A549 (cell line): ENCODE measurements at regions not wholly inside any gene's neighbourhood (a gene's known extent, or its start where the extent isn't known, plus 50 kb on each side); places are given as distances from the start of the nearest gene placed in this dataset.
"Not testable (repeated sequence)": the region's sequence is repeated elsewhere in the genome, so short reads cannot be mapped to it uniquely, and the experiment has no call there.

ENCODE experiments used
- ATAC-seq, 2 experiments: fragments of 200-7000 bp in 1 of 2; fragments of >200 bp in 1 of 2; cut with Nextera tagmentation in 1 of 2; cut with Tn5 transposase in 1 of 2; 3 replicates each; pipeline versions ENCODE4 v1.8.0 to v1.9.1; 2018 to 2020; ENCODE audit warnings: mild to moderate bottlenecking in 1 of 2, moderate library complexity in 1 of 2
- CTCF ChIA-PET: fragments of 300-600 bp; sonication (Branson Sonifier 250); formaldehyde crosslinking; extraction: SDS; loops from one replicate; lab custom pipeline; 2021; ENCODE audit warnings: antibody characterized with exemption, inconsistent platforms; lab: Yijun Ruan, JAX
- POLR2A ChIA-PET: fragments of 350-600 bp; formaldehyde crosslinking; extraction: SDS; loops from one replicate; lab custom pipeline; 2021; ENCODE audit warnings: antibody characterized with exemption, inconsistent platforms; lab: Yijun Ruan, JAX
- DNase-seq, 2 experiments: peaks; one replicate each; pipeline versions ENCODE4 v3.0.0 to v3.0.0-alpha.2; 2011 to 2016; ENCODE audit warnings: low read depth in 1 of 2, low spot score in 1 of 2
- FAIRE-seq: peaks from 2 replicates; lab custom pipeline; 2011; peaks lifted over from hg19 to GRCh38; lab: Jason Lieb, UNC
- H3K27ac ChIP-seq, 2 experiments: fragments of >200 bp; sonication (Bioruptor Twin); formaldehyde crosslinking; 3 replicates each; pipeline ENCODE4 v1.5.1; 2016 to 2017
- H3K4me1 ChIP-seq: fragments of >200 bp; sonication (Bioruptor Twin); formaldehyde crosslinking; 3 replicates; pipeline ENCODE4 v1.6.1; 2016
- H3K4me2 ChIP-seq: fragments of >200 bp; sonication (Bioruptor Twin); formaldehyde crosslinking; 3 replicates; pipeline ENCODE4 v1.6.1; 2016
- H3K4me3 ChIP-seq: fragments of >200 bp; sonication (Bioruptor Twin); formaldehyde crosslinking; 3 replicates; pipeline ENCODE4 v1.5.1; 2016
- H3K9me3 ChIP-seq: fragments of >200 bp; sonication (Bioruptor Twin); formaldehyde crosslinking; 3 replicates; pipeline ENCODE4 v1.6.1; 2016
- BHLHE40 ChIP-seq: IDR thresholded peaks from 2 replicates; pipeline ENCODE4 v1.6.1; 2012; ENCODE audit warnings: low read depth, low read length, inconsistent platforms
- CBX2 ChIP-seq: fragments of 200-600 bp; sonication (generic); IDR thresholded peaks from 2 replicates; pipeline ENCODE4 v1.6.1; 2016; ENCODE audit warnings: low read depth, mild to moderate bottlenecking, borderline replicate concordance
- CHD2 ChIP-seq: fragments of 150-350 bp; IDR thresholded peaks from 2 replicates; pipeline ENCODE4 v1.6.1; 2014; ENCODE audit warnings: low read length; ENCODE audit not compliant: partially characterized antibody
- CHD4 ChIP-seq: fragments of 200-600 bp; sonication (generic); IDR thresholded peaks from 2 replicates; pipeline ENCODE4 v1.6.1; 2016; ENCODE audit warnings: antibody characterized with exemption, mild to moderate bottlenecking, borderline replicate concordance
- EHF ChIP-seq: fragments of 250-450 bp; sonication (Bioruptor Pico); IDR thresholded peaks from 2 replicates; pipeline ENCODE4 v1.5.0; 2020; ENCODE audit warnings: mild to moderate bottlenecking
- ELK1 ChIP-seq: fragments of 150-350 bp; IDR thresholded peaks from 2 replicates; pipeline ENCODE4 v1.6.1; 2014; ENCODE audit warnings: low read depth, mild to moderate bottlenecking, low read length
- ESRRA ChIP-seq: fragments of 150-350 bp; IDR thresholded peaks from 2 replicates; pipeline ENCODE4 v1.6.1; 2014; ENCODE audit warnings: mild to moderate bottlenecking, low read length, borderline replicate concordance
- FOSB ChIP-seq: fragments of 250-450 bp; sonication (Bioruptor Pico); IDR thresholded peaks from 2 replicates; pipeline ENCODE4 v1.5.0; 2020; ENCODE audit warnings: mild to moderate bottlenecking, moderate library complexity
- FOSL2 ChIP-seq, 2 experiments: fragments of 450-650 bp in 1 of 2; fragments of >200 bp in 1 of 2; sonication (Bioruptor Twin) in 1 of 2; formaldehyde crosslinking; IDR thresholded peaks; 2 replicates each; pipeline versions ENCODE4 v1.5.0 to v1.6.1; 2016 to 2020; ENCODE audit warnings: mild to moderate bottlenecking in 1 of 2, moderate library complexity in 1 of 2
- FOXS1 ChIP-seq: fragments of 250-450 bp; sonication (Bioruptor Pico); IDR thresholded peaks from 2 replicates; pipeline ENCODE4 v1.5.0; 2020; ENCODE audit warnings: mild to moderate bottlenecking, moderate library complexity
- HDAC2 ChIP-seq: fragments of 200-600 bp; sonication (generic); IDR thresholded peaks from 2 replicates; pipeline ENCODE4 v1.6.1; 2016
- HEYL ChIP-seq: fragments of 250-450 bp; sonication (Bioruptor Pico); IDR thresholded peaks from 2 replicates; pipeline ENCODE4 v1.8.0; 2021; ENCODE audit warnings: mild to moderate bottlenecking, moderate library complexity
- HOXB13 ChIP-seq: fragments of 250-450 bp; sonication (Bioruptor Pico); IDR thresholded peaks from 2 replicates; pipeline ENCODE4 v1.5.0; 2020; ENCODE audit warnings: low read depth, mild to moderate bottlenecking, moderate library complexity
- HOXB5 ChIP-seq: fragments of 250-450 bp; sonication (Bioruptor Pico); IDR thresholded peaks from 2 replicates; pipeline ENCODE4 v1.5.0; 2020; ENCODE audit warnings: mild to moderate bottlenecking, moderate library complexity
- JUN ChIP-seq, 2 experiments: fragments of >200 bp; sonication (Bioruptor Twin); formaldehyde crosslinking; IDR thresholded peaks; 2 replicates in 1 of 2; 3 replicates in 1 of 2; pipeline ENCODE4 v1.6.1; 2016 to 2017
- KDM1A ChIP-seq: fragments of 200-600 bp; sonication (generic); IDR thresholded peaks from 2 replicates; pipeline ENCODE4 v1.6.1; 2016; ENCODE audit warnings: low read depth, mild to moderate bottlenecking
- NFE2L2 ChIP-seq: fragments of 150-350 bp; conservative IDR thresholded peaks from 2 replicates; pipeline ENCODE4 v1.6.1; 2014; ENCODE audit warnings: low read length
- NPAS2 ChIP-seq: fragments of 250-450 bp; sonication (Bioruptor Pico); IDR thresholded peaks from 2 replicates; pipeline ENCODE4 v1.8.0; 2022; ENCODE audit warnings: mild to moderate bottlenecking, moderate library complexity, borderline replicate concordance
- POLR2A ChIP-seq: IDR thresholded peaks from 2 replicates; pipeline ENCODE4 v1.6.1; 2012; ENCODE audit warnings: mild to moderate bottlenecking, low read length
- RCOR1 ChIP-seq: fragments of 150-350 bp; IDR thresholded peaks from 2 replicates; pipeline ENCODE4 v1.6.1; 2014; ENCODE audit warnings: antibody characterized with exemption, low read length, low read depth
- RNF2 ChIP-seq: fragments of 200-600 bp; sonication (generic); IDR thresholded peaks from 2 replicates; pipeline ENCODE4 v1.6.1; 2016; ENCODE audit warnings: low read depth, mild to moderate bottlenecking, antibody characterized with exemption, moderate library complexity, borderline replicate concordance
- SMC3 ChIP-seq: fragments of >200 bp; sonication (Bioruptor Twin); formaldehyde crosslinking; IDR thresholded peaks from 3 replicates; pipeline ENCODE4 v1.6.1; 2018; ENCODE audit warnings: inconsistent platforms
- TFCP2L1 ChIP-seq: fragments of 250-450 bp; sonication (Bioruptor Pico); IDR thresholded peaks from 2 replicates; pipeline ENCODE4 v1.5.0; 2021; ENCODE audit warnings: mild to moderate bottlenecking
- USF2 ChIP-seq: fragments of 450-650 bp; IDR thresholded peaks from 2 replicates; pipeline ENCODE4 v1.6.1; 2014; ENCODE audit warnings: antibody characterized with exemption
- WGBS: methylation state at CpG from one replicate; pipeline ENCODE4 v1.1.6; 2017; ENCODE audit errors: missing lambda C conversion rate; 5-methylcytosine and 5-hydroxymethylcytosine counted together
- TF ChIP-seq, protein P1 (sequence below): IDR thresholded peaks from 2 replicates; pipeline ENCODE4 v1.6.1; 2012; ENCODE audit warnings: low read depth, borderline replicate concordance
- TF ChIP-seq, protein P2 (sequence below): fragments of >200 bp; sonication (Bioruptor Twin); formaldehyde crosslinking; IDR thresholded peaks from 2 replicates; pipeline ENCODE4 v1.6.1; 2016

- ChIA-PET CTCF (no interaction called here), POLR2A (no interaction called here)
- no peak for ATAC-seq
- DNase-seq = no peak
- 39% methylated on average over 2 of the region's 2 CpGs for WGBS
- no peak overlapping the region for H3K4me2 ChIP-seq
- H3K27ac ChIP-seq = no peak overlapping the region
- TF ChIP-seq CBX2 (no peak), RNF2 (no peak), BHLHE40 (no peak), POLR2A (no peak), FOXS1 (CRISPR knock-in tag) (no peak), HOXB13 (CRISPR knock-in tag) (no peak), NFE2L2 (no peak), FOSL2 (IDR thresholded peaks at IDR 0.05) (no peak), FOSL2 (CRISPR knock-in tag; IDR thresholded peaks at IDR 0.05) (no peak), CHD2 (no peak)
- TF ChIP-seq, protein P1, sequence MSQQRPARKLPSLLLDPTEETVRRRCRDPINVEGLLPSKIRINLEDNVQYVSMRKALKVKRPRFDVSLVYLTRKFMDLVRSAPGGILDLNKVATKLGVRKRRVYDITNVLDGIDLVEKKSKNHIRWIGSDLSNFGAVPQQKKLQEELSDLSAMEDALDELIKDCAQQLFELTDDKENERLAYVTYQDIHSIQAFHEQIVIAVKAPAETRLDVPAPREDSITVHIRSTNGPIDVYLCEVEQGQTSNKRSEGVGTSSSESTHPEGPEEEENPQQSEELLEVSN = no peak
- H3K9me3 ChIP-seq = no peaks in the 10 kb centered on the region
- no peak for FAIRE-seq
- no peak overlapping the region for H3K4me3 ChIP-seq
- no peaks in the 10 kb centered on the region for H3K4me1 ChIP-seq
These were observed 94.8 kb downstream of the ETS2 start for GRCh38 chr21:38900499-38900898.

DNA sequence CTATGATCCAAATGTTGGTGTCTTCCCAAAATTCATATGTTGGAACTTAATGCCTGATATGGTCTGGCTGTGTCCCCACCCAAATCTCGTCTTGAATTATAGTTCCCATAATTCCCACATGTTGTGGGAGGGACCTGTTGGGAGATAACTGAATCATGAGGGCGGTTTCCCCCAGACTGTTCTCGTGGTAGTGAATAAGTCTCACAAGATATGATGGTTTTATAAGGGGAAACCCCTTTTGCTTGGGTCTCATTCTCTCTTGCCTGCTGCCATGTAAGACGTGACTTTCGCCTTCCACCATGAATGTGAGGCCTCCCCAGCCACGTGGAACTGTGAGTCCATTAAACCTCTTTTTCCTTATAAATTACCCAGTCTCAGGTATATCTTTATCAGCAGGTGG lies 94.3 kb downstream of the ETS2 start:
- CTCF ChIA-PET, DNase-seq, ATAC-seq, POLR2A ChIA-PET, H3K27ac ChIP-seq, H3K4me2 ChIP-seq, H3K4me3 ChIP-seq, H3K4me1 ChIP-seq, FAIRE-seq, H3K9me3 ChIP-seq: not testable (repeated sequence)
- 63% methylated on average over 6 of the region's 6 CpGs for WGBS

DNA sequence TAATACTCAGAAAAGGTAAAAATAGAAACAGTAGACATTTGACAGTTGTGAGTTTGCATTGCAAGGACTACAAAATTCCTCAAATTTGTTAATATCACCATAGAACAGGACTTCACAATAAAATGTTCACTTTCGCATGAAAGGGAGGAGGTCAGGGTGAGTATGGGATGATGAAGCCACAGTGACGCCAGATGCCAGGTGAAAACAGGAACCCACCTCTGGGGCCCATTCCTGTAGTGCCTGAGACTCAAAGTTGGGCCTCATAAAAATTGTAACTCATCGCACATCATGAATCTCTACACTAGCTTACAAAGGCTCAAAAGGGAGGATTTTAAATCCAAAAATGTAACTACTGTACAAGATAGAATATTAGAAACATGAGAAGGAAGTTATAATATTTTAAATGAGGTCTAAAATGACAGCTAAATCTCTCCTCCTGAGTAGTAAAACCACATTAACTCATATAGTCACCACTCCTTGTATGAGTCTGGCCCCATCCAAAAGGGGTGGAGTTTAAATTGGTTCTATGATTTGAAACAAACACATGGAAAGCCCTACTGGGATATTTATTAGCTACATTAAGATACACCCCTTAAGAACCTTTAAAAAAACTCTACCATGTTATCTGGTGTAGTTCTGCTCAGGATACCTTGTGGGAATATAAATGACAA lies 93.7 kb downstream of the ETS2 start:
- no peak overlapping the region for H3K4me3 ChIP-seq
- H3K4me2 ChIP-seq = no peak overlapping the region
- WGBS = 88% methylated on average over 2 of the region's 3 CpGs
- H3K27ac ChIP-seq = no peak overlapping the region
- no peaks in the 10 kb centered on the region for H3K4me1 ChIP-seq
- no peaks in the 10 kb centered on the region for H3K9me3 ChIP-seq
- no peak for ATAC-seq
- no peak for FAIRE-seq
- DNase-seq = no peak
- TF ChIP-seq RNF2 = no peak
- TF ChIP-seq, protein P2, sequence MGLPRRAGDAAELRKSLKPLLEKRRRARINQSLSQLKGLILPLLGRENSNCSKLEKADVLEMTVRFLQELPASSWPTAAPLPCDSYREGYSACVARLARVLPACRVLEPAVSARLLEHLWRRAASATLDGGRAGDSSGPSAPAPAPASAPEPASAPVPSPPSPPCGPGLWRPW = no peak
- TF ChIP-seq JUN (IDR thresholded peaks at IDR 0.05) = no peak
- TF ChIP-seq FOSB (CRISPR knock-in tag) = no peak
- POLR2A ChIA-PET = no interaction called here
- CTCF ChIA-PET = no interaction called here

DNA sequence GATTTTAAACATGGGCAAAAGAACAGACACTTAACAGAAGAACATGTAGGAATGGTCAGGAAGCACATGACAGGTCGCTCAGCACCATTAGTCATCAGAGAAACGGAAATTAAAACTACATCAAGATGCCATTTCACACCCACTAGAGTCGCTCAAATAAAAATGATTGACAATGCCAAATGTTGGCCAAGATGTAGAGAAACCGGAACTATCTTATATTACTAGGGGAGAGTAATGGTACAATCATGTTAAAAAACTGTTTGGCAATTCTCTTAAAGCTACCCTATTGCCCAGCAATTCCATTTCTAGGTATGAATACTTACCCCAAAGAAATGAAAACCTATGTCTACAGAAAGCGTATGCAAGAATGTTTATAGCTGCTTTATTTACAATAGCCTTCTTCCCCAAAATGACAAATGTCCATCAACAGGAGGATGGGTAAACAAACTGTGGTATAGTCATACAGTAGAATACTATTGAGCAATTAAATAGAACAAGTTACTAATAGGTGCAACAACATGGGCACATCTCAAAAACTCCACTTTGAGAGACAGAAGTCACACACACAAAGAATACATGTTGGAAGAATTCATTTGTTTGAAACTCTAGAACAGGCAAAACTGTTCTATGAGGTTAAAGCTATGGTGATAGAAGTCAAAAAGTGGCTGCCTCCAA lies 92.8 kb downstream of the ETS2 start:
- TF ChIP-seq RCOR1 (no peak), JUN (IDR thresholded peaks at IDR 0.05) (no peak), HEYL (CRISPR knock-in tag) (no peak), NPAS2 (CRISPR knock-in tag) (no peak), TFCP2L1 (CRISPR knock-in tag) (no peak), HOXB13 (CRISPR knock-in tag) (no peak), FOXS1 (CRISPR knock-in tag) (no peak), SMC3 (no peak), KDM1A (no peak), EHF (CRISPR knock-in tag) (no peak), HOXB5 (CRISPR knock-in tag) (no peak), POLR2A (no peak), USF2 (no peak), HDAC2 (no peak), CHD4 (no peak), ELK1 (no peak), ESRRA (no peak), CBX2 (no peak)
- TF ChIP-seq, protein P2 = no peak
- TF ChIP-seq, protein P1 = no peak
- no peak for FAIRE-seq
- H3K9me3 ChIP-seq = no peaks in the 10 kb centered on the region
- ChIA-PET POLR2A (no interaction called here), CTCF (no interaction called here)
- DNase-seq = no peak
- H3K4me3 ChIP-seq = no peak overlapping the region
- 57% methylated on average over 5 of the region's 5 CpGs for WGBS
- no peak for ATAC-seq
- H3K4me1 ChIP-seq = no peaks in the 10 kb centered on the region
- no peak overlapping the region for H3K4me2 ChIP-seq
- no peak overlapping the region for H3K27ac ChIP-seq
